ENCODE measurements at regions not wholly inside any gene's neighbourhood (a gene's known extent, or its start where the extent isn't known, plus 50 kb on each side); places are given as distances from the start of the nearest gene placed in this dataset.

GRCh38 chr16:72388007-72388406 is 216.1 kb upstream of the PMFBP1 start:
- TF ChIP-seq CTCF (IDR thresholded peaks at IDR 0.05) (no peak), POLR2AphosphoS5 (IDR thresholded peaks at IDR 0.05) (no peak), POLR2A (IDR thresholded peaks at IDR 0.05) (no peak)
